HEK293T (cell line): ENCODE measurements at regions not wholly inside any gene's neighbourhood (a gene's known extent, or its start where the extent isn't known, plus 50 kb on each side); places are given as distances from the start of the nearest gene placed in this dataset.

Source experiments
- CTCF ChIA-PET: fragments of 350-600 bp; formaldehyde crosslinking; extraction: SDS; loops from one replicate; lab custom pipeline; 2021; ENCODE audit warnings: antibody characterized with exemption, inconsistent platforms; lab: Yijun Ruan, JAX
- POLR2A ChIA-PET: fragments of 350-600 bp; formaldehyde crosslinking; extraction: SDS; loops from one replicate; lab custom pipeline; 2020; ENCODE audit warnings: antibody characterized with exemption, inconsistent platforms; lab: Yijun Ruan, JAX
- DNase-seq: peaks from one replicate; pipeline ENCODE4 v3.0.0; 2012; ENCODE audit warnings: mixed read lengths; ENCODE audit errors: extremely low spot score
- ARNT ChIP-seq: fragments of 450-650 bp; IDR thresholded peaks from 2 replicates; pipeline ENCODE4 v1.6.1; 2017; ENCODE audit warnings: mild to moderate bottlenecking
- BHLHE40 ChIP-seq: fragments of 450-650 bp; IDR thresholded peaks from 2 replicates; pipeline ENCODE4 v1.6.1; 2016; ENCODE audit warnings: mild to moderate bottlenecking, moderate library complexity, borderline replicate concordance
- CTBP1 ChIP-seq: fragments of 450-650 bp; IDR thresholded peaks from 2 replicates; pipeline ENCODE4 v1.6.1; 2016; ENCODE audit warnings: borderline replicate concordance
- ELF4 ChIP-seq: fragments of 450-650 bp; IDR thresholded peaks from 2 replicates; pipeline ENCODE4 v1.6.1; 2017; ENCODE audit warnings: antibody characterized with exemption
- FOXA1 ChIP-seq: fragments of 450-650 bp; IDR thresholded peaks from 2 replicates; pipeline ENCODE4 v1.6.1; 2016; ENCODE audit warnings: mild to moderate bottlenecking
- FOXK2 ChIP-seq: fragments of 450-650 bp; IDR thresholded peaks from 2 replicates; pipeline ENCODE4 v1.6.1; 2016; ENCODE audit warnings: mild to moderate bottlenecking
- FOXM1 ChIP-seq: fragments of 450-650 bp; IDR thresholded peaks from 2 replicates; pipeline ENCODE4 v1.6.1; 2017; ENCODE audit warnings: mild to moderate bottlenecking, borderline replicate concordance
- HDGF ChIP-seq: fragments of 450-650 bp; IDR thresholded peaks from 2 replicates; pipeline ENCODE4 v1.6.1; 2017; ENCODE audit warnings: antibody characterized with exemption, borderline replicate concordance
- L3MBTL2 ChIP-seq: fragments of 450-650 bp; conservative IDR thresholded peaks from 2 replicates; pipeline ENCODE4 v1.6.1; 2016; ENCODE audit warnings: mild to moderate bottlenecking
- LEF1 ChIP-seq: fragments of 450-650 bp; IDR thresholded peaks from 2 replicates; pipeline ENCODE4 v1.6.1; 2017; ENCODE audit warnings: mild to moderate bottlenecking, borderline replicate concordance
- NFRKB ChIP-seq: fragments of 450-650 bp; IDR thresholded peaks from 2 replicates; pipeline ENCODE4 v1.6.1; 2016; ENCODE audit warnings: mild to moderate bottlenecking, moderate library complexity
- SP1 ChIP-seq: fragments of 450-650 bp; IDR thresholded peaks from 2 replicates; pipeline ENCODE4 v1.6.1; 2017
- SUZ12 ChIP-seq: fragments of 450-650 bp; IDR thresholded peaks from 2 replicates; pipeline ENCODE4 v1.6.1; 2016; ENCODE audit warnings: mild to moderate bottlenecking
- TARDBP ChIP-seq: fragments of 450-650 bp; IDR thresholded peaks from 2 replicates; pipeline ENCODE4 v1.6.1; 2016
- ZNF384 ChIP-seq: fragments of 450-650 bp; IDR thresholded peaks from 2 replicates; pipeline ENCODE4 v1.6.1; 2016
- TF ChIP-seq, protein P1 (sequence below): fragments of 450-650 bp; IDR thresholded peaks from 2 replicates; pipeline ENCODE4 v1.6.1; 2016

DNA sequence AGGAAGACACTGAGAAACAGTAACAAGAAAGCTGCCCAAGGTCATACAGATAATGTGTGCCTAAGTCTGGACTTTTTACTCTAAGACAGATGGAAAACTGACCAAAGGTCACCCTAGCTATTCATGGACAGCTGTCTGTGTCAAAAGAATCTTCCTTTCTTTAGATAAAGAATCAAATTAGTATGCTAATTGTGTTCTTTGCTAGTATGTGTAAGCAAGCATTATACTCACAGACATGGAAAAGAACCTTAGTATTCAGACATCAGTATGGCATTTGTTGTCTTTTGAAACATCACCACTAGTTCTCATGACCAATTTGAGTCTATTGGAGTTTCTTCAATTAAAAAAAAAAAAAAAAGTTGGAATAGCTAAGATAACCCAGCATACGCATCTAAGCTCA, 91.8 kb upstream of the SOX2 start:
- ChIA-PET POLR2A (no interaction called here), CTCF (no interaction called here)

DNA sequence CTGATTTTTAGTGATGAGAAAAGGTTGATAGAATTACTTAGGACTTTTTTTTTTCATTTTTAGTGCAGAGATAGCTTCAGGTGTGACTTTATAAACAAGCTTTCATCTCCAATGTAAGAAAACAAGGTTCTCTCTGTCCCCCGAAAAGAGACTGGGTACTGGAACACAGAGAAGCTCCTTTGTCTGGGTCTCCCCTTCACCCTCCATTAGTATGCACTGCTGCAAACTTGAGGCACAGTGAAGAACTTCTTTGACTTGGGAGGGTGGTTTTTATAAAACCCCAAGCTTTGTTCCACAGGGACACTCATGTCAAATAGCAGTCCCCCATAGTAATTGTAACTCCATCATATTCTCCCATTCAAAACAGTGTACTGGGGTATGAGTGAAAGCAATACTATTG, 93.5 kb upstream of the SOX2 start:
- ChIA-PET CTCF (no interaction called here), POLR2A (no interaction called here)
- no peak for DNase-seq
- TF ChIP-seq FOXK2 (no peak), SUZ12 (no peak), ARNT (no peak), LEF1 (no peak), TARDBP (no peak), ELF4 (no peak), SP1 (no peak), CTBP1 (no peak), FOXM1 (no peak), BHLHE40 (no peak)

More for the DNA sequence above, 91.8 kb upstream of the SOX2 start:
- TF ChIP-seq TARDBP, result no peak
- no peak for TF ChIP-seq ELF4
- no peak for TF ChIP-seq NFRKB
- no peak for TF ChIP-seq FOXK2
- TF ChIP-seq SP1, result no peak
- TF ChIP-seq ZNF384, result no peak
- TF ChIP-seq FOXA1, result no peak
- TF ChIP-seq, protein P1, sequence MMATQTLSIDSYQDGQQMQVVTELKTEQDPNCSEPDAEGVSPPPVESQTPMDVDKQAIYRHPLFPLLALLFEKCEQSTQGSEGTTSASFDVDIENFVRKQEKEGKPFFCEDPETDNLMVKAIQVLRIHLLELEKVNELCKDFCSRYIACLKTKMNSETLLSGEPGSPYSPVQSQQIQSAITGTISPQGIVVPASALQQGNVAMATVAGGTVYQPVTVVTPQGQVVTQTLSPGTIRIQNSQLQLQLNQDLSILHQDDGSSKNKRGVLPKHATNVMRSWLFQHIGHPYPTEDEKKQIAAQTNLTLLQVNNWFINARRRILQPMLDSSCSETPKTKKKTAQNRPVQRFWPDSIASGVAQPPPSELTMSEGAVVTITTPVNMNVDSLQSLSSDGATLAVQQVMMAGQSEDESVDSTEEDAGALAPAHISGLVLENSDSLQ, result no peak
- TF ChIP-seq SUZ12, result no peak
- no peak for DNase-seq

DNA sequence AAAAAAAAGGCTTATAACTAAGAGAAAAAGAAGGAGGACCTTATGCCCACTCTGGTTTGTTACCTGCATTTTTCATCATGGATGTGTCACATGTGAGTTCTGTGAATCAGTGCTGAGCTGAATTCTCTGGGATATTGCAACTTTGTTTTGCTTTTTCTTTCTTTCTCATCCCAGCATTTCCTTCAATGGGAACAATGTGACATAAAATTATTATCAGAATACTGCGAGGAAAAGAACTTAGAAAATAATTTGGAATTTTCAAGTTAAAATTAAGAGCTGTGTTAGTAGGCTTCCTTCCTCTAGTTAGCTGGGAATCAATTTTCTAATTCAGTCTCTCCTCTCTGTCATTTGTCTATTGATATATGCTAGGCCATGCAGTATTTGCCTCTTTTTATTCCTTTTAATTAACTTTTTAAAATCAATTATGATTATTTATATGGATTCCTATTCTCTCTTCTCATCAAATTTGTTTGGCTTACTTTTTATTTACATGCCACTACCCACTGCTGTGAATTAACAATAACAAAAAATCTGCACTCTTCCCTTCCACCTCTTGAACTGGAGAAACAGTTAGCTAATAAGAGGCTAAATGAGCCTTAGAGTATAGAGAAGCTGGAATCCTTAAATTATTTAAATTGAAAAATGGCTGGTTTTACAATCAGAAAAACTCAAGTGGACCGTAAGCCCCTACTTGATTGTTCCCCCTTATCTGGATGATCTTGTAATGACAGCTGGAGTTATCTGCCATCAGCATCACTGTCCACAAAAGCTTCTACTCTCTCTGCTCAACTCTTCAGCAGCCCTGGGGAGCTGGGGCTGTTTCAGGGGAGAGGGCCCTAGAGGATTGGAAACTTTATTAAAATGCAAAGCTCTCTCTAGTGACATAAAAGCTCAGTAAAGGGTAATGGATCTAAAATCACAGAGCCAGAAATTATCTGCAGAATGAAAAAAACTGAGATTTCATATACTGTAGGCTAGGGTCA, 95.3 kb upstream of the SOX2 start:
- ChIA-PET CTCF (interaction anchor here (0.6 kb wide), 1 partner anchor 1469 kb away, joined by 3 read pairs; no protein-coding TSS in a partner anchor), POLR2A (no interaction called here)
- TF ChIP-seq NFRKB (no peak), LEF1 (no peak), ZNF384 (no peak), L3MBTL2 (no peak), ELF4 (no peak), BHLHE40 (no peak), CTBP1 (no peak), FOXM1 (no peak), FOXA1 (no peak), SP1 (no peak), TARDBP (no peak), HDGF (no peak), FOXK2 (no peak)
- TF ChIP-seq, protein P1, result no peak
- no peak for DNase-seq

DNA sequence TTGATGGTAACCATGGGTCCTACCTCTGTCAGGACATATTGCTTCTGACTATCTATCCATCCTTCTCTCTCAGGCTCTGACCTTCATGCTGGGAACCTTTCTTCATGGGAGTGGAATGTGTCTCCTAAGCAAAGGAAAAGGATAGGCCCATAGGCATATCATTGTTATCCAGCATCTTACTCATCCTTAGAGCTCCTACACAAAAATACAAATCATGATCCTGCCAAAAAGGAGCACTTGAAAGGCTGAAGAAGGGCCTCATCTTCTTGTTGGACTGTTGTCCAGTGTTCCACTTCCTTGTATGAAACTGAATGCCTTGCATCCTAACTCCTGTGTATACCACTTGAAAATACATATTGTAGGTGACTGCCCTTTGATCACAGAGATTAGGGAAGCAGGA, 96.1 kb upstream of the SOX2 start:
- ChIA-PET CTCF (no interaction called here), POLR2A (no interaction called here)
- DNase-seq, result no peak
- TF ChIP-seq FOXM1 (no peak), SUZ12 (no peak), BHLHE40 (no peak), L3MBTL2 (no peak), FOXK2 (no peak), ARNT (no peak), NFRKB (no peak), FOXA1 (no peak), TARDBP (no peak), HDGF (no peak), ELF4 (no peak), ZNF384 (no peak), CTBP1 (no peak), SP1 (no peak)
- TF ChIP-seq, protein P1, result no peak

DNA sequence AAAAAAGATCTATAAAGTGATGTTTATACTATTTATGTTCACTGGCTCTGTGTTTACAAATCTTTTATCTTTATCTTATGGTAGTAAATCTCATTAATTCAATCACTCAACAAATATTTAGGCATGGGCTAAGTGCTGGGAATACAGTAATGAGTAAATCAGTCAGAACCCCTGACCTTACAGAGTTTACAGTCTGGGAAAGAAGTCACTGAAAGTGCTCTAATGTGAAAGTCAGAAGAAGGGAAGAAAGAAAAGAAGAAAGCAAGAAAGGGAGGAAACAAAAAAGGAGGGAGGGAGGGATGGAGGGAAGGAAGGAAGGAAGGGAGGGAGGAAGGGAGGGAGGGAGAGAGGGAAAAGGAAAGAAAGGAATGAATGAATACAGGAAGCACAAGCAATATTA, 96.8 kb upstream of the SOX2 start:
- CTCF ChIA-PET, result no interaction called here
- no peak for DNase-seq
- no peak for TF ChIP-seq LEF1
- POLR2A ChIA-PET, result no interaction called here

DNA sequence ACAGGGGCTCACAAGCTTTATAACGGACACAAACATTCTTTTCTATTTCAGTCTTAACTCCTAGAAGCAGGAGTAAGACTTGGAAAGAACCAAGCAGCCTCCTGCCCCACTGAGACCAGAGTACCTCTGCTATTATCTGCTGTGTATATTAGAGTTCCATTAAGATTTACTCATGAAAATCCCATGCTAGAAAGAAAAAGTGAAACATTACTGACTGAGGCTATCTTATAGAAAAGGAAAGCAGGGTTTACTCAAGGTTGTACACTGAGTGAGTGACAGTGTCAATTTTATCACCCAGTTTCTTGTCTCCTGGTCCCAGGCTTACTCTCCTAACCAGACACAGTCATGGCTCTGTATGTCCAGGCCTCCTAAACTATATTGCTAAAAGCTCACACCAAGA, 97.9 kb upstream of the SOX2 start:
- ChIA-PET POLR2A (no interaction called here), CTCF (interaction anchor here (1.4 kb wide), 1 partner anchor 88 kb away, joined by 3 read pairs; no protein-coding TSS in a partner anchor)
- DNase-seq, result no peak
- no peak for TF ChIP-seq NFRKB
- TF ChIP-seq FOXK2, result no peak
- TF ChIP-seq TARDBP, result no peak
- no peak for TF ChIP-seq ARNT
- no peak for TF ChIP-seq ZNF384
- TF ChIP-seq SUZ12, result no peak
- no peak for TF ChIP-seq L3MBTL2
- TF ChIP-seq, protein P1, result no peak
- TF ChIP-seq SP1, result no peak
